Activated naive CD4-positive, alpha-beta T cell treated with anti-CD3 and anti-CD28 coated beads, Interleukin-2, amount 10 ng/mL, durations not matched to agents 7 days and 5 days (primary cell): ENCODE measurements at regions not wholly inside any gene's neighbourhood (a gene's known extent, or its start where the extent isn't known, plus 50 kb on each side); places are given as distances from the start of the nearest gene placed in this dataset.

ENCODE experiments used
- CTCF ChIA-PET: fragments of 350-600 bp; sonication (Branson Sonifier 250); formaldehyde crosslinking; loops from one replicate; lab custom pipeline; 2021; ENCODE audit warnings: antibody characterized with exemption; lab: Charles Lee
- DNase-seq: peaks from one replicate; pipeline ENCODE4 v3.0.0-alpha.2; 2020
- H3K27ac Mint-ChIP-seq: one replicate; pipeline ENCODE4 v1.8.0; 2021; ENCODE audit warnings: mild to moderate bottlenecking, moderate library complexity, mixed read lengths
- H3K27me3 Mint-ChIP-seq: one replicate; pipeline ENCODE4 v1.8.0; 2021; ENCODE audit warnings: mild to moderate bottlenecking, mixed read lengths
- H3K36me3 Mint-ChIP-seq: one replicate; pipeline ENCODE4 v1.8.0; 2021; ENCODE audit warnings: mixed read lengths
- H3K4me1 Mint-ChIP-seq: one replicate; pipeline ENCODE4 v1.8.0; 2021; ENCODE audit warnings: mixed read lengths
- H3K4me3 Mint-ChIP-seq: one replicate; pipeline ENCODE4 v1.8.0; 2021; ENCODE audit warnings: mild to moderate bottlenecking, moderate library complexity, mixed read lengths
- H3K9me3 Mint-ChIP-seq: one replicate; pipeline ENCODE4 v1.8.0; 2021; ENCODE audit warnings: mixed read lengths

DNA sequence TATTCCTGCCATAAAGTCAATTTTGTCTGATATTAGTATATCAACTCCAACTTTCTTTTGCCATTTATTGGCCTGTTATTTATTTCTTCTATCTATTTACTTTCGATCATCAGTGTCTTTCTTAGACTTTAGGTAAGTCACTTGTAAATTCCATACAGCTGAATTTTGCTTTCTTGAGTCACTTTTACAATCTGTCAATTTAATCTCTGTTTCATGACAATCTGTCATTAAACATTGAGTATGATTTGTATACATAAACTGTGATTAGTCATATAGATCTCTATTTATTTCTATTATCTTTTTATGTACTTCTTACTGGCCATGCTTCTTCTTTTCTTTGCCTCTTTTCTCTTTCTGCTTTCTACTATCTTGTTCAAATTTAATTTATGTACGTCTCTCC lies 160.1 kb downstream of the TMA16 start:
- Mint-ChIP-seq H3K4me1 (no peaks in the 10 kb centered on the region), H3K4me3 (no peak overlapping the region), H3K36me3 (no peaks in the 10 kb centered on the region), H3K27ac (no peak overlapping the region), H3K9me3 (peaks cover 2% of the 10 kb centered on the region), H3K27me3 (no peaks in the 10 kb centered on the region)
- CTCF ChIA-PET = no interaction called here
- DNase-seq = no peak

DNA sequence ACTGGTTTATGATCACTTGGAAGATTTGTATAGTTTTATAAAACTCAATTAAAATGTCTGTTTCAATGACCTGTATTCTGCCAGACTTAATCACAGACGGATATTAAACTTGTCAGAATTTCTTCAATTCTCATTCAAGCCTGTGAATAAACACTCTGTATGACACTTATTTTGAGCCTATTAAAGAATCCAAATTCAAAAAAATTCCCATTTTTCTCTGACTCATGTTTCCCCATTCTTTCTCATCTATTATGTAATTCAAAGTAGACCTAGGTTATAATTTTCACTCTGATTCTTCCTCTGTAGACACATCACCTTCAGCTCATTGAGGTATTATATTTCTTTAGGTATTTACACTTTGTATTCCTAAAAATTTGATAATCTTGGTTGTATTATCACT lies 166.1 kb downstream of the TMA16 start:
- no peak for DNase-seq
- Mint-ChIP-seq H3K4me1 (no peaks in the 10 kb centered on the region), H3K4me3 (no peak overlapping the region), H3K27ac (no peak overlapping the region), H3K36me3 (no peaks in the 10 kb centered on the region), H3K9me3 (peaks cover 2% of the 10 kb centered on the region), H3K27me3 (no peaks in the 10 kb centered on the region)
- CTCF ChIA-PET = no interaction called here

DNA sequence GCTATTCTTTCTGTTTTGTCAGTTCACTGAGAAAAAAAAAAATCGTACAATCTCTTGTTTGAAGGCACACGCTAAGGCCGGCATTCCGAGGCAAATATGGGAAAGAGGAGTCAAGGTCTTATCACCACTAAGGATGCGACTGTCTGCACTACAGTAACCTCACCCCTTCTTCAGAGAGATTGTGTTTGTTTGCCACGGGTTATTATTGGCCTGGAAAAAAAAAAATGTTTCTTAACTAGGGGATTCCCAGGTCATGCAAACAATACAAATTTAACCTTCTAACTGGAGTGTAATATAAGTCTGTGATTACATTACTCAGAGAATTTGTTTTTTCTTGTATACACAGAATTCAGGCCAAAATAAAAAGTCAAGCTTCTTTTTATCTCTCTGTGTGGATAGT lies 168.3 kb downstream of the TMA16 start:
- H3K4me1 Mint-ChIP-seq = peaks cover 3% of the 10 kb centered on the region

DNA sequence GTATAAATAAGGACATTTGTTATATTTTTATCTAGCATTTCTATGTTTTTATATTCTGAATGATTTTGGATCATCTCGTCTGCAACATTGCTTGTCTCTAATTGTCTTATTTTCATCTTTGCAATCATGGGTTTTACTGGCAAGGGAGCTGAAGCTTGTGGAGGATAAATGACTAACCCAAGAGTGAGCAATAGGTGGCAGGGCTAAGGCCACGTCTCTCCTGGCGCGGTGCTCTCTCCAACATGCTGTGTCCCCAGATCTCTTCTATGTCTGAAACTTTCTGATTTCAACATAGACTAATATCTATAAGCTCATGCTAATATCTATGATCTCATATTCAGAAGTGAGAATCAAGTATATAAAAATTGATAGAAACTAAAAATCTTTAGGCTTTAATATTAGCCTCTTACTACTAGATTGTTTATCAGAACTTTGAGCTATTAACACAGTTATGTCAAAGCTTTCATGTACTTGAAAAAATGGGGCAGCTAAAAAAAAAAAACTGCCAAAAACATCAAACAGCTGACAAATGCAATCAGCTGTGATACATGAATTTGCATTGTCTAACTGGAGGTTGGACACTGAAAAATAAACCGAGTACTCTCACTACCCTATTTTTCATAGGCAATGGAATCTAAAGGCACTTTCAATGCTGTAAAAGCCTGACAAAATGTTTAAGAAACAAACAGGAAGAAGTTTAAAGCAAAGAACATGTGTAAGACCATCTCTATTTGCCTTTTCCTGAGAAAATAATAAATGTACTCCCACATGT lies 169.2 kb downstream of the TMA16 start:
- no peak overlapping the region for H3K27ac Mint-ChIP-seq
- H3K4me1 Mint-ChIP-seq = peaks cover 3% of the 10 kb centered on the region
- H3K9me3 Mint-ChIP-seq = no peaks in the 10 kb centered on the region

More for the DNA sequence above, 168.3 kb downstream of the TMA16 start:
- Mint-ChIP-seq H3K4me3 (no peak overlapping the region), H3K36me3 (no peaks in the 10 kb centered on the region), H3K27ac (no peak overlapping the region), H3K9me3 (no peaks in the 10 kb centered on the region), H3K27me3 (no peaks in the 10 kb centered on the region)
- no peak for DNase-seq
- CTCF ChIA-PET = no interaction called here

DNA sequence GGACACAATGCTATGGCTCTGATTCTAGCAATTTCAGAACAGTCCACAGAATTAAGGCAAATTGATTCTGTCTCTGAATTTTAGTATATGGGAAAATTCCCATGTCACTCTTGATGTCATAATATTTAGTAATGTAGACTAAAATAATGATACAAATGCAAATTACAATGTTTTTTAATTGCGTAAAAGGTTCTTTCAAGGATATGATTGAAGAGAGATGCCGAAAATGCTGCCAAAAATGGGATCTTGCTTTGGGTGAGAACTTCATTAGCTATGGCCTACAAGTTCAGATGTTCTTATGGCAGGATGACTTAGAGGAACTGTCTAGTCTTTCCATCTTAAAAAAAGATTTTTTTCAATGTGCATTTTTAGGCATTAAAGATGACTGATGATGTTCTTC lies 170.6 kb downstream of the TMA16 start:
- DNase-seq = no peak
- H3K9me3 Mint-ChIP-seq = no peaks in the 10 kb centered on the region
- CTCF ChIA-PET = no interaction called here
- no peak overlapping the region for H3K27ac Mint-ChIP-seq
- peaks cover 3% of the 10 kb centered on the region for H3K4me1 Mint-ChIP-seq
- H3K4me3 Mint-ChIP-seq = no peak overlapping the region
- no peaks in the 10 kb centered on the region for H3K27me3 Mint-ChIP-seq
- H3K36me3 Mint-ChIP-seq = no peaks in the 10 kb centered on the region

More for the DNA sequence above, 169.2 kb downstream of the TMA16 start:
- CTCF ChIA-PET = no interaction called here
- no peak for DNase-seq
- Mint-ChIP-seq H3K4me3 (no peak overlapping the region), H3K36me3 (no peaks in the 10 kb centered on the region), H3K27me3 (no peaks in the 10 kb centered on the region)

DNA sequence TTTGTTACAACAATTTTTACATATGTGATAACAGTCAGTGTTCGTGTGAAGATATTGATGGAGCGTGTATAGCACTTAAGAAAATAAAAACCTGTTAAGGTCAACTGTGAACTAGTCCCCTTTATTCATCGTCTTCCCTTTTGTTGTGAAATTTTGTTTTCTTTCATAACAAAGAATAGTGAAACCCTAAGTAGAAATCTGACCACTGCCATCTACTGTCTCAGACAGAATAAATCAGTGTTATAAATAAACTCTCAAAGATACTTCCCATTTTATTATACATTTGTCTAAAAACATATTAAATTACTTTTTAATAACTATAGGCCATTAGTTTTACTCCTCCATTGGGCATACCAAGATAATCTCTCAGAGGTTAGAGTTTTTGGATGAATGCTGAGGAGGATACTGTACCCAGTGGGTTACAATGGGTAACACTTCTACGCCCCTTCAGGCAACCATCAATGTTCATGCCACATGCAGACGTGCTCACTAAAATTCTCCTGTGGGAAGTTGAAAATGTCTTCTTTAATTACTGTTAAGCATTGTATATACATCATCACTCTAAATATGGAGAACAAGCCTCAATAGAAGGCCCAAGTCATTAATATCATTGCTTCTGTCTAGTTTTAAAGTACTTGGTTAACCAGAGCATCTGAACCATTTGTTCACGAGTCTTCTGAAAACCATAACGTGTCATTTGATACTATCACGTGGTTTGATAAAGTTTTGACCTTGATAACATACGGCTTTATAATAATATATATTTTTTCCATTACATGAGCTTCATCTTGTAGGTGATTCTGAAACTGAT lies 171.2 kb downstream of the TMA16 start:
- no peaks in the 10 kb centered on the region for H3K36me3 Mint-ChIP-seq
- no peaks in the 10 kb centered on the region for H3K27me3 Mint-ChIP-seq
- no peak overlapping the region for H3K27ac Mint-ChIP-seq
- H3K4me1 Mint-ChIP-seq = peaks cover 3% of the 10 kb centered on the region
- no peak for DNase-seq
- no peaks in the 10 kb centered on the region for H3K9me3 Mint-ChIP-seq
- no peak overlapping the region for H3K4me3 Mint-ChIP-seq
- CTCF ChIA-PET = no interaction called here

DNA sequence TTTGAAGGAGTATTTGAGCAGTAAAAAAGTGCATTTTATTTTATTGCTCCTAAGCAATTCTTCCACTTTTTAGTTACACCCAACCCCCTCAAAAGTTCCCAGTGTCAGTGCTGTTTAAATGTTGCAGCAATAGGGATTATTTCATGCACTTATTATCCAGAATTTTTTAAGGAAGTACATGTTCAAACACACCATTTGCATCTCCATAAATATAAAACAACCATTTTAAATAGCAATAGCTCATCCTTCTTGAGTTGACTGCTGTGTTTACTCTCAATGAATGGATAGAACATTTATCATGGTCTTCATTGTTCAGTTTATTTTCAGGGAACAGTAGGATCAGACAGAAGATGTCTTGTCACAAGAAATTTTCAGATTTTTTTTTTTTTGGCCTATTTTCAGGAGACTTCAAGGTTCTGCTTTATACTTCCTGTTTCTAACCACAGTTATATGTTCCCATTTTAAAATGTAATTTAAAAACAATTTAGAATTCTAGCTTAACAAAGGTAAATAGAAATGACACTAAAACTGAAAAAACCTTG lies 171.9 kb downstream of the TMA16 start:
- no peaks in the 10 kb centered on the region for H3K36me3 Mint-ChIP-seq
- H3K4me3 Mint-ChIP-seq = no peak overlapping the region
- H3K27ac Mint-ChIP-seq = no peak overlapping the region
- CTCF ChIA-PET = interaction anchor here (0.6 kb wide), 1 partner anchor 15 kb away, joined by 3 read pairs; no protein-coding TSS in a partner anchor
- H3K27me3 Mint-ChIP-seq = no peaks in the 10 kb centered on the region
- peaks cover 3% of the 10 kb centered on the region for H3K4me1 Mint-ChIP-seq
- DNase-seq = no peak
- H3K9me3 Mint-ChIP-seq = no peaks in the 10 kb centered on the region

DNA sequence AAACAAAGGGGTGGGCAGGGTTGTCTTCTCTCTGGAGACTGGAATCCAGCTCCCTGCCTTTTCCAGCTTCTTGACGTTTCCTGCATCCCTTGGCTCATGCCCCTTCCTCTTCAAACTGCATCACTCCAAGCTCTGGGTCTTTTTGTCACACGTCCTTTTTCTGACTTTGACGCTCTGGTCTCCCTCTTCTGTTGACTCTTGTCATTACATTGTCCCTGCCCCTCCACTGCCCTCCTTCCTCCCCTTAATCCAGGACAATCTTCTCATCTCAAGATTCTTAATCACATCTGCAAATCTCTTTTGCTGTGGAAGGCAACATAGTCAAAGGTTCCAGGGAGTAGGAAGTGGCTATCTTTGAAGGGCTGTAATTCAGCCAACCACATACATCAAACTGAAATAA lies 178.3 kb downstream of the TMA16 start:
- Mint-ChIP-seq H3K9me3 (no peaks in the 10 kb centered on the region), H3K27me3 (no peaks in the 10 kb centered on the region), H3K36me3 (no peaks in the 10 kb centered on the region), H3K4me1 (no peaks in the 10 kb centered on the region), H3K4me3 (no peak overlapping the region), H3K27ac (no peak overlapping the region)
- DNase-seq = no peak
- CTCF ChIA-PET = interaction anchor here (0.9 kb wide), 1 partner anchor 117 kb away, joined by 4 read pairs; no protein-coding TSS in a partner anchor

DNA sequence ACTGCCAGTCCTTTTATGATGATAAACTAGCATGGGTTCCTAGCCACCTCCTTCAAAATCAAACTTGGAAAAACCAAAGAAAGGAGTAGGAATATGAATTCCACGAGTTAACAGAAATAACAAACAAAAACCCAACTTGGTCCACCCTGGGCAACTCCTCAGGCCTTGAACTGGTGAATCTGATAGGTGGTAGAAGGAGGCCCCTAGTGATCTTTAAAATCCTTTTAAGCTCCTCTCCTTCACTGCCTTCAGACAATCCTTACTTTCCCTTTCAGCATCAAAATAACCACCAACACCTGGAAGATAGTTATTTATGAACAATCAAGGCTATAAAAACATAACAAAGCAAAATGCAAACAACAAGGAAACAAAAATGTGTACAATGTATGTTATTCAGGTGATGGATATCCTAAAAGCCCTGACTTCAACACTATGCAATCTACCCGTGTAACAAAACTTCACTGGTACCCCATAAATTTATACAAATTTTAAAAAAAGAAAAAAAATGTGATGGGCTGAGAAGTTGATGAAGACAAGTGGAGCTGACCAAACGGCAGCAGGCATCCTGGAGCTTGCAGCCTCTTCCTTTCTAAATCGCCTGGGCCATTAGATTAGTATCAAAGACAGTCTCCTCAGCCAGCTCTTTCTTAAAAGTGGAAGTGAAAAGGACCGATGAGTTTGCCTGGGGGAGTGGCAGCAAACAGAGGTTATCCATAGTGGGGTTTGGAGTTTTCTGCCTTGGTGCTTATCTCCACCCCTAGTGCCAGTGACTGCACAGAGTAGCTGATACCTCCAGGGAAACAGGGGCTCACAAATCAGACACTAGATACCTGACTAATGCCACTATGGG lies 179.6 kb downstream of the TMA16 start:
- Mint-ChIP-seq H3K36me3 (no peaks in the 10 kb centered on the region), H3K4me1 (no peaks in the 10 kb centered on the region), H3K27ac (no peak overlapping the region), H3K9me3 (no peaks in the 10 kb centered on the region), H3K4me3 (no peak overlapping the region), H3K27me3 (no peaks in the 10 kb centered on the region)
- no peak for DNase-seq
- CTCF ChIA-PET = interaction anchor here (1.4 kb wide), 1 partner anchor 123 kb away, joined by 4 read pairs; no protein-coding TSS in a partner anchor

DNA sequence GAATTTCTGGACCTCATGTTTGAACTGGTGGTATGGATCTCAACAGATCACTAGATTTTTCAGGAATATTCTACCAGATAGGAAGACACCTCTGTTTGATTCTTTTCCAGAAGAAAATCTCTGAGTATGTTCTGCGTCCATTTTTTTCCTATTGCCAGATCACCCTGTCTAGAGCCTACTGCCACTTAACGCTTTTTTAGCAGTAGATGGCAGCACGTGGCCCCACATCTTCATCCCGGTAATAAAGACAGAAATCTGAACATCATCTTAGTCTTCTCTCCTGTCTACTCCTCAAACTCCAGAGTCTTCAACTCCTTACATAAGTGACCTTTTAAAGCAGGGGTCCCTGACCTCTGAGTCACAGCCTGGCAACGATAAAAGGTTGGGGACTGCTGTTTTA lies 184.7 kb downstream of the TMA16 start:
- CTCF ChIA-PET = interaction anchor here (0.6 to 3.6 kb wide), 4 partner anchors 14 to 793 kb away, joined by 3 to 15 read pairs (median 5); no protein-coding TSS in a partner anchor
- no peak overlapping the region for H3K4me3 Mint-ChIP-seq
- no peaks in the 10 kb centered on the region for H3K27me3 Mint-ChIP-seq
- H3K4me1 Mint-ChIP-seq = no peaks in the 10 kb centered on the region
- H3K27ac Mint-ChIP-seq = no peak overlapping the region
- H3K36me3 Mint-ChIP-seq = no peaks in the 10 kb centered on the region
- H3K9me3 Mint-ChIP-seq = no peaks in the 10 kb centered on the region
- no peak for DNase-seq

DNA sequence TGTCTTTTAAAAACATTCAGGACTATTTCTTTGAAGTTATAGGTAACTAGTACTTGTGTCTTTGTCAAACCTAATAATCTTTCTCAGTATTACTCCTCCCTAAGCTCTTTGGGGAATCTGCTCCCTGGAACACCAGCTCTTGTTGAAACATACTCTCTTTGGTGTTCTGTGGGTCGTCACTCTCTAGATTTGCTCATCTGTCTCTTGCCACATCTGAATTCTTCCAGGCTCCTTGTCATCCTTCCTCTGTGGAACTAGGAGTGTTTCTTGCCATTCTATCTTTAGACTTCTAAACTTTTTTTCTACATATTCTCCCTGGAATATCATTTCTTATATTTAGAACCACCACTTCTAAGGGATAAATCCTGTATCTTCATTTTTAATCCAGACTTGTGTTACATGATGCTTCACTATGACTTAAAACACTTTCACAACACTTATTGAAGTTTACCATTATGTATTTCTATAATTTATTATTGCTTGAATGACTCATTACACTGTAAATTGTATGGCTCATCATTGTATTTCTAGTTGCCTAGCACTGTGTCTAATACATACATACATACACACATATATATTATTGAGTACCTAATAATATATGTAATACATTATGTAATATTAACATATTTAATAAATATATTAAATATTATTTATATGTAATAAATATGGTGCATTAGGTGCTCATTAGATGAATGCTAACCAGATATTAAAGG lies 186.1 kb downstream of the TMA16 start:
- CTCF ChIA-PET = interaction anchor here (0.6 to 4.1 kb wide), 8 partner anchors 13 to 131 kb away, joined by 3 to 25 read pairs (median 4); no protein-coding TSS in a partner anchor
- no peaks in the 10 kb centered on the region for H3K9me3 Mint-ChIP-seq
- H3K27me3 Mint-ChIP-seq = no peaks in the 10 kb centered on the region
- H3K36me3 Mint-ChIP-seq = no peaks in the 10 kb centered on the region
- H3K27ac Mint-ChIP-seq = no peak overlapping the region
- H3K4me1 Mint-ChIP-seq = no peaks in the 10 kb centered on the region
- no peak overlapping the region for H3K4me3 Mint-ChIP-seq
- DNase-seq = no peak

DNA sequence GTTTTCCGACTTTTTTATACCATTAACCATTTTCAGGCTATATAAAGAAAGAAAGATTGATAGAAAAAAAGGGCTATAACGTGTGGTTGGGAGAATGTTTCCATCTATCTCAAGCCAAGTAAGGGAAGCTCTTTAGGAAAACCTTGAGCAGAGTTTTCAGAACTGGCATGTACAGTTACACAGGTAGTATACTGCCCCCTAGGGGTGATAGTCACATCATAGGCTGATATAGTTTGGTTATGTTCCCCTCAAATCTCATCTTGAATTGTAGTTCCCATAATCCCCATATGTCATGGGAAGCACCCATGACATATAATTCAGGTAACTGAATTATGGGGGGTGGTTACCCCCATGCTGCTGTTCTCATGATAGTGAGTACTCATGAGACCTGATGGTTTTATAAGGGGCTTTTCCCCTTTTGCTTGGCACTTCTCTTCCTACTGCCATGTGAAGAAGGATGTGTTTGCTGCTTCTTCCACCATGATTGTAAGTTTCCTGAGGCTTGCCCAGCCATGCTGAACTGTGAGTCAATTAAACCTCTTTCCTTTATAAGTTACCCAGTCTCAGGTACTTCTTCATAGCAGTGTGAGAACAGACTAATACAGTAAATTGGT lies 186.8 kb downstream of the TMA16 start:
- DNase-seq = peak; percentile 37
- no peak overlapping the region for H3K4me3 Mint-ChIP-seq
- no peaks in the 10 kb centered on the region for H3K9me3 Mint-ChIP-seq
- CTCF ChIA-PET = interaction anchor here (0.6 to 4.1 kb wide), 7 partner anchors 12 to 131 kb away, joined by 3 to 25 read pairs (median 3); no protein-coding TSS in a partner anchor
- H3K27me3 Mint-ChIP-seq = no peaks in the 10 kb centered on the region
- no peaks in the 10 kb centered on the region for H3K36me3 Mint-ChIP-seq
- H3K4me1 Mint-ChIP-seq = no peaks in the 10 kb centered on the region
- peak overlapping the region; percentile 43 for H3K27ac Mint-ChIP-seq

DNA sequence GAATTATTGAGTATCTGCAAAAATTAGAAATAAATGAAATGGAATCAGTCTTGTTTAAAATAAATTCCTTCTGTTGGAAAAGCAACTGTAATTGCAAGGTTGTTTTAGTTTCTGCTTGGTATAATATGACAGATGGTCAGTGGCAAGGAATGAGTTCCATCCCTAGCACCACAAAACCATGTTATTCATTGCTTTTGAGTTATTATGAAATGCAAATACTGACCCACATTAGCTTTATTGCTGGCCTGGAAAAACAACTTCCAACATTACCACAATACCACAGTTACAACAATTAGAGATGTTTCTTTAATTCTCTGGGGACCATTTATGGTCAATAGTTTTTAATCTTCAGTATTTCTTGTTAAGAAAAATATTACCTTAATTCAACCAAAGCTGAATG lies 194.4 kb downstream of the TMA16 start:
- H3K9me3 Mint-ChIP-seq = no peaks in the 10 kb centered on the region
- CTCF ChIA-PET = no interaction called here
- H3K4me3 Mint-ChIP-seq = no peak overlapping the region
- DNase-seq = no peak
- no peaks in the 10 kb centered on the region for H3K27me3 Mint-ChIP-seq
- no peaks in the 10 kb centered on the region for H3K36me3 Mint-ChIP-seq
- no peak overlapping the region for H3K27ac Mint-ChIP-seq
- no peaks in the 10 kb centered on the region for H3K4me1 Mint-ChIP-seq
